ENCODE measurements at regions not wholly inside any gene's neighbourhood (a gene's known extent, or its start where the extent isn't known, plus 50 kb on each side); places are given as distances from the start of the nearest gene placed in this dataset.

DNA sequence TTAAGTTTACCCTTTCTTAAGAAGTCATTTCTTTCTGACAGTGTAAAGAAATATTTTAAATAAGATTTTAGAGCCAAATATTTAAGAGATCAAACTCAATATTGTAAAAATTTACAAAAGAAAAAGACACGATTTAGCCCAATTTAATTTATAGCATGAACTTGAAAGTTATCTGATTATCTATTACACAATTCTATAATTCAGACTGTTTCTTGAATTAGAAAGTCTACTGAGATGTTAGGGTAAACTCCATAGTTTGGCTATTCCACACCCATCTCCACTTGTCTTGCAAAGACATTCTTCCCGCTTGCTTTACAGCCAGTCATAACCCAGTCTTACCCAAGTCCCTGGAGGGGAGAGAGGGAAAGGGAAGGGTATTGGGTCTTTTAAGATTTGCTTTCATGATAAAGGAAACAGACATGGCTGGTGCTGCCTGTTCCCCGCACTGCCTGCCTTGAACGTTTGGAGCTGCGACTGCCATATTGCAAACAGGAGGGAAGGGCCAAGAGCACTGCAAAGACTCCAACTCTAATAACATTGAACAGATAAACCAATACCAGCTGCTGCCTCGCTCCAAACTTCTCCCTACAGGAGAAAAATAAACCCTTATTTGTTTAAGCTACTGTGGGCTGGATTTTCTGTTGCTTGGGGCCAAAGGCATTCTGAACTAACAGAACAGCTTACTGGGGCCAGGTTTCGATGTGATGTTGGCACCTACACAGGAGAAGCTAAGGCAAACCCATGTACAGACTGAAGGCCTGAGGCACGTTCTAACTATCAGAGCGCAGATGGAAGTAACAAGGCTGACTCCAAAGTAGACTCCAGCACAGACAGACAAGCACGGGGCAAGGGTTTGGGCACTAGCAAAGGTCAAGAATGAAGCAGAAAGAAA is 552.3 kb upstream of the JARID2 start:
- TF ChIP-seq, protein P1, sequence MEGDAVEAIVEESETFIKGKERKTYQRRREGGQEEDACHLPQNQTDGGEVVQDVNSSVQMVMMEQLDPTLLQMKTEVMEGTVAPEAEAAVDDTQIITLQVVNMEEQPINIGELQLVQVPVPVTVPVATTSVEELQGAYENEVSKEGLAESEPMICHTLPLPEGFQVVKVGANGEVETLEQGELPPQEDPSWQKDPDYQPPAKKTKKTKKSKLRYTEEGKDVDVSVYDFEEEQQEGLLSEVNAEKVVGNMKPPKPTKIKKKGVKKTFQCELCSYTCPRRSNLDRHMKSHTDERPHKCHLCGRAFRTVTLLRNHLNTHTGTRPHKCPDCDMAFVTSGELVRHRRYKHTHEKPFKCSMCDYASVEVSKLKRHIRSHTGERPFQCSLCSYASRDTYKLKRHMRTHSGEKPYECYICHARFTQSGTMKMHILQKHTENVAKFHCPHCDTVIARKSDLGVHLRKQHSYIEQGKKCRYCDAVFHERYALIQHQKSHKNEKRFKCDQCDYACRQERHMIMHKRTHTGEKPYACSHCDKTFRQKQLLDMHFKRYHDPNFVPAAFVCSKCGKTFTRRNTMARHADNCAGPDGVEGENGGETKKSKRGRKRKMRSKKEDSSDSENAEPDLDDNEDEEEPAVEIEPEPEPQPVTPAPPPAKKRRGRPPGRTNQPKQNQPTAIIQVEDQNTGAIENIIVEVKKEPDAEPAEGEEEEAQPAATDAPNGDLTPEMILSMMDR (conservative IDR thresholded peaks at IDR 0.05) = no peak
- H3K27me3 Mint-ChIP-seq (ENCODE audit: low read depth) = no peaks in the 10 kb centered on the region
- no peak for DNase-seq

More for the DNA sequence above, 552.3 kb upstream of the JARID2 start:
- Histone ChIP-seq H3K4me2 (ENCODE audit: insufficient read depth, insufficient read length, low read length) (no peak overlapping the region), H3K27me3 (ENCODE audit: insufficient read depth, low read length) (no peaks in the 10 kb centered on the region), H3T11ph (ENCODE audit: low read length) (no peak overlapping the region), H3K18ac (ENCODE audit: insufficient read length, low read depth, low read length) (no peak overlapping the region), H3K4me1 (ENCODE audit: insufficient read depth, low read length) (no peaks in the 10 kb centered on the region; the same call in 1 of the 2 replicates), H3K23me2 (ENCODE audit: insufficient read length, low read depth, low read length, poor library complexity, severe bottlenecking) (no peaks in the 10 kb centered on the region), H2BK20ac (ENCODE audit: low read depth, low read length, poor library complexity, severe bottlenecking) (no peak overlapping the region), H4K91ac (ENCODE audit: insufficient read length, low read depth, low read length) (no peak overlapping the region), H3K9ac (ENCODE audit: extremely low read depth, insufficient read length, low read length) (no peak overlapping the region), H3K79me2 (ENCODE audit: insufficient read depth, low read length) (no peaks in the 10 kb centered on the region), H3K27ac (ENCODE audit: insufficient read length, low read depth, low read length) (no peak overlapping the region), H4K8ac (replicated peaks; ENCODE audit: insufficient read length, low read depth, low read length) (no peak overlapping the region), H2BK15ac (ENCODE audit: low read depth, low read length) (no peak overlapping the region), H2AK5ac (ENCODE audit: insufficient read length, low read length) (no peak overlapping the region), H4K5ac (ENCODE audit: insufficient read length, low read depth, low read length) (no peak overlapping the region), H2BK12ac (ENCODE audit: insufficient read length, low read depth, low read length) (no peak overlapping the region), H3K56ac (ENCODE audit: insufficient read length, low read depth, low read length) (no peak overlapping the region), H3K23ac (ENCODE audit: insufficient read length, low read depth, low read length) (no peak overlapping the region), H4K20me1 (ENCODE audit: control insufficient read depth, insufficient read depth, insufficient read length) (no peaks in the 10 kb centered on the region), H2BK120ac (ENCODE audit: low read depth, low read length, poor library complexity, severe bottlenecking) (no peak overlapping the region), H3K9me3 (ENCODE audit: control insufficient read depth, low read depth, low read length) (no peaks in the 10 kb centered on the region), H3K79me1 (ENCODE audit: insufficient read depth, low read depth, low read length, poor library complexity, severe bottlenecking) (no peaks in the 10 kb centered on the region), H3K14ac (ENCODE audit: insufficient read depth, low read length) (no peak overlapping the region), H2AFZ (ENCODE audit: low read length) (no peak overlapping the region), H3K4ac (ENCODE audit: low read depth, low read length) (no peak overlapping the region), H2BK5ac (ENCODE audit: insufficient read length, low read length) (no peak overlapping the region)
- Mint-ChIP-seq H3K4me3 (no peak overlapping the region), H3K4me1 (peaks cover 9% of the 10 kb centered on the region in 2 experiments), H3K27ac (peak overlapping the region in 1 of 3 experiments; percentile 78; a peak in 4 of 7 replicates), H3K9me3 (no peaks in the 10 kb centered on the region), H3K36me3 (ENCODE audit: insufficient read depth in 1 of 3, low read depth in 3 of 3) (no peaks in the 10 kb centered on the region)
- WGBS (ENCODE audit: extremely low coverage, insufficient read length, low lambda C conversion rate) = no CpG with 5 or more reads among the region's 10 CpGs
